ENCODE measurements at regions not wholly inside any gene's neighbourhood (a gene's known extent, or its start where the extent isn't known, plus 50 kb on each side); places are given as distances from the start of the nearest gene placed in this dataset.

- no peak for DNase-seq
- CTCF ChIA-PET: no interaction called here
- 100% methylated on average over 1 of the region's 3 CpGs for WGBS (ENCODE audit: insufficient coverage)
Measured at GRCh38 chr5:17732351-17732923, 98.2 kb downstream of the TAF11L14 start.

GRCh38 chr5:17734011-17734410 lies 99.8 kb downstream of the TAF11L14 start:
- POLR2A ChIA-PET: no interaction called here

More at GRCh38 chr5:17732351-17732923, 98.2 kb downstream of the TAF11L14 start:
- POLR2A ChIA-PET: no interaction called here
- Histone ChIP-seq H3K4me3 (ENCODE audit: control insufficient read depth in 1 of 7, extremely low read depth in 1 of 7, insufficient read depth in 4 of 7, low read depth in 2 of 7, low read length in 6 of 7) (no peak overlapping the region), H3K36me3 (ENCODE audit: control insufficient read depth in 4 of 4, insufficient read depth in 4 of 4, low read length in 3 of 4) (no peaks in the 10 kb centered on the region), H3K9me3 (ENCODE audit: control extremely low read depth in 1 of 5, control insufficient read depth in 4 of 5, insufficient read depth in 2 of 5, low read depth in 1 of 5, low read length in 4 of 5) (no peaks in the 10 kb centered on the region), H3K27me3 (replicated peaks in 2 of 5; ENCODE audit: control insufficient read depth in 4 of 5, insufficient read depth in 5 of 5, low read length in 4 of 5) (no peaks in the 10 kb centered on the region), H3K27ac (ENCODE audit: insufficient read depth in 1 of 2, low read depth in 1 of 2, low read length in 2 of 2, poor library complexity in 1 of 2, severe bottlenecking in 2 of 2) (no peak overlapping the region), H3K4me1 (ENCODE audit: control extremely low read depth in 1 of 4, control insufficient read depth in 4 of 4, insufficient read depth in 4 of 4, low read length in 3 of 4) (peaks cover 0 to 3% (median 0%) of the 10 kb centered on the region in 4 experiments)

GRCh38 chr5:17735761-17736160 lies 101.5 kb downstream of the TAF11L14 start:
- DNase-seq: no peak
- no peak overlapping the region for H3K27ac ChIP-seq (ENCODE audit: insufficient read depth in 1 of 2, low read depth in 1 of 2, low read length in 2 of 2, poor library complexity in 1 of 2, severe bottlenecking in 2 of 2)
- H3K9me3 ChIP-seq (ENCODE audit: control extremely low read depth in 1 of 5, control insufficient read depth in 4 of 5, insufficient read depth in 2 of 5, low read depth in 1 of 5, low read length in 4 of 5): no peaks in the 10 kb centered on the region
- peaks cover 0 to 3% (median 0%) of the 10 kb centered on the region in 4 experiments for H3K4me1 ChIP-seq (ENCODE audit: control extremely low read depth in 1 of 4, control insufficient read depth in 4 of 4, insufficient read depth in 4 of 4, low read length in 3 of 4)
- ChIA-PET CTCF (no interaction called here), POLR2A (no interaction called here)
- no peaks in the 10 kb centered on the region for H3K36me3 ChIP-seq (ENCODE audit: control insufficient read depth in 4 of 4, insufficient read depth in 4 of 4, low read length in 3 of 4)
- WGBS (ENCODE audit: insufficient coverage): 70% methylated on average over 4 of the region's 4 CpGs
- no peaks in the 10 kb centered on the region for H3K27me3 ChIP-seq (replicated peaks in 2 of 5; ENCODE audit: control insufficient read depth in 4 of 5, insufficient read depth in 5 of 5, low read length in 4 of 5)
- H3K4me3 ChIP-seq (ENCODE audit: control insufficient read depth in 1 of 7, extremely low read depth in 1 of 7, insufficient read depth in 4 of 7, low read depth in 2 of 7, low read length in 6 of 7): no peak overlapping the region

More at GRCh38 chr5:17734011-17734410, 99.8 kb downstream of the TAF11L14 start:
- no peak for DNase-seq
- CTCF ChIA-PET: no interaction called here
- no peaks in the 10 kb centered on the region for H3K36me3 ChIP-seq (ENCODE audit: control insufficient read depth in 4 of 4, insufficient read depth in 4 of 4, low read length in 3 of 4)
- WGBS (ENCODE audit: insufficient coverage): no CpG with 5 or more reads among the region's 2 CpGs
- H3K9me3 ChIP-seq (ENCODE audit: control extremely low read depth in 1 of 5, control insufficient read depth in 4 of 5, insufficient read depth in 2 of 5, low read depth in 1 of 5, low read length in 4 of 5): no peaks in the 10 kb centered on the region
- no peaks in the 10 kb centered on the region for H3K27me3 ChIP-seq (replicated peaks in 2 of 5; ENCODE audit: control insufficient read depth in 4 of 5, insufficient read depth in 5 of 5, low read length in 4 of 5)
- no peak overlapping the region for H3K4me3 ChIP-seq (ENCODE audit: control insufficient read depth in 1 of 7, extremely low read depth in 1 of 7, insufficient read depth in 4 of 7, low read depth in 2 of 7, low read length in 6 of 7)
- no peak overlapping the region for H3K27ac ChIP-seq (ENCODE audit: insufficient read depth in 1 of 2, low read depth in 1 of 2, low read length in 2 of 2, poor library complexity in 1 of 2, severe bottlenecking in 2 of 2)
- H3K4me1 ChIP-seq (ENCODE audit: control extremely low read depth in 1 of 4, control insufficient read depth in 4 of 4, insufficient read depth in 4 of 4, low read length in 3 of 4): peaks cover 0 to 3% (median 0%) of the 10 kb centered on the region in 4 experiments

- H3K27ac ChIP-seq (ENCODE audit: insufficient read depth in 1 of 2, low read depth in 1 of 2, low read length in 2 of 2, poor library complexity in 1 of 2, severe bottlenecking in 2 of 2): no peak overlapping the region
Measured at GRCh38 chr5:17737092-17737491, 102.8 kb downstream of the TAF11L14 start.

GRCh38 chr5:17738446-17738845 lies 104.2 kb downstream of the TAF11L14 start:
- Histone ChIP-seq H3K27ac (ENCODE audit: insufficient read depth in 1 of 2, low read depth in 1 of 2, low read length in 2 of 2, poor library complexity in 1 of 2, severe bottlenecking in 2 of 2) (no peak overlapping the region), H3K9me3 (ENCODE audit: control extremely low read depth in 1 of 5, control insufficient read depth in 4 of 5, insufficient read depth in 2 of 5, low read depth in 1 of 5, low read length in 4 of 5) (no peaks in the 10 kb centered on the region), H3K4me1 (ENCODE audit: control extremely low read depth in 1 of 4, control insufficient read depth in 4 of 4, insufficient read depth in 4 of 4, low read length in 3 of 4) (peaks cover 0 to 3% (median 0%) of the 10 kb centered on the region in 4 experiments), H3K36me3 (ENCODE audit: control insufficient read depth in 4 of 4, insufficient read depth in 4 of 4, low read length in 3 of 4) (no peaks in the 10 kb centered on the region), H3K4me3 (ENCODE audit: control insufficient read depth in 1 of 7, extremely low read depth in 1 of 7, insufficient read depth in 4 of 7, low read depth in 2 of 7, low read length in 6 of 7) (no peak overlapping the region), H3K27me3 (replicated peaks in 2 of 5; ENCODE audit: control insufficient read depth in 4 of 5, insufficient read depth in 5 of 5, low read length in 4 of 5) (no peaks in the 10 kb centered on the region)
- WGBS (ENCODE audit: insufficient coverage): 100% methylated on average over 1 of the region's 2 CpGs
- DNase-seq: no peak
- CTCF ChIA-PET: no interaction called here
- POLR2A ChIA-PET: no interaction called here

More at GRCh38 chr5:17737092-17737491, 102.8 kb downstream of the TAF11L14 start:
- WGBS (ENCODE audit: insufficient coverage): 100% methylated on average over 2 of the region's 2 CpGs
- no peak overlapping the region for H3K4me3 ChIP-seq (ENCODE audit: control insufficient read depth in 1 of 7, extremely low read depth in 1 of 7, insufficient read depth in 4 of 7, low read depth in 2 of 7, low read length in 6 of 7)
- ChIA-PET CTCF (no interaction called here), POLR2A (no interaction called here)
- H3K27me3 ChIP-seq (replicated peaks in 2 of 5; ENCODE audit: control insufficient read depth in 4 of 5, insufficient read depth in 5 of 5, low read length in 4 of 5): no peaks in the 10 kb centered on the region
- no peaks in the 10 kb centered on the region for H3K36me3 ChIP-seq (ENCODE audit: control insufficient read depth in 4 of 4, insufficient read depth in 4 of 4, low read length in 3 of 4)
- H3K9me3 ChIP-seq (ENCODE audit: control extremely low read depth in 1 of 5, control insufficient read depth in 4 of 5, insufficient read depth in 2 of 5, low read depth in 1 of 5, low read length in 4 of 5): no peaks in the 10 kb centered on the region
- DNase-seq: no peak
- peaks cover 0 to 3% (median 0%) of the 10 kb centered on the region in 4 experiments for H3K4me1 ChIP-seq (ENCODE audit: control extremely low read depth in 1 of 4, control insufficient read depth in 4 of 4, insufficient read depth in 4 of 4, low read length in 3 of 4)

- Histone ChIP-seq H3K9me3 (ENCODE audit: control extremely low read depth in 1 of 5, control insufficient read depth in 4 of 5, insufficient read depth in 2 of 5, low read depth in 1 of 5, low read length in 4 of 5) (no peaks in the 10 kb centered on the region), H3K36me3 (ENCODE audit: control insufficient read depth in 4 of 4, insufficient read depth in 4 of 4, low read length in 3 of 4) (no peaks in the 10 kb centered on the region), H3K27me3 (replicated peaks in 2 of 5; ENCODE audit: control insufficient read depth in 4 of 5, insufficient read depth in 5 of 5, low read length in 4 of 5) (no peaks in the 10 kb centered on the region), H3K4me1 (ENCODE audit: control extremely low read depth in 1 of 4, control insufficient read depth in 4 of 4, insufficient read depth in 4 of 4, low read length in 3 of 4) (no peaks in the 10 kb centered on the region), H3K27ac (ENCODE audit: insufficient read depth in 1 of 2, low read depth in 1 of 2, low read length in 2 of 2, poor library complexity in 1 of 2, severe bottlenecking in 2 of 2) (no peak overlapping the region), H3K4me3 (ENCODE audit: control insufficient read depth in 1 of 7, extremely low read depth in 1 of 7, insufficient read depth in 4 of 7, low read depth in 2 of 7, low read length in 6 of 7) (no peak overlapping the region)
- no peak for DNase-seq
- 93% methylated on average over 5 of the region's 8 CpGs for WGBS (ENCODE audit: insufficient coverage)
- ChIA-PET CTCF (no interaction called here), POLR2A (no interaction called here)
Measured at GRCh38 chr5:17743580-17744435, 109.5 kb downstream of the TAF11L14 start.

GRCh38 chr5:17748201-17748600 lies 113.9 kb downstream of the TAF11L14 start:
- WGBS (ENCODE audit: insufficient coverage): 86% methylated on average over 1 of the region's 2 CpGs
- Histone ChIP-seq H3K4me3 (ENCODE audit: control insufficient read depth in 1 of 7, extremely low read depth in 1 of 7, insufficient read depth in 4 of 7, low read depth in 2 of 7, low read length in 6 of 7) (no peak overlapping the region), H3K36me3 (ENCODE audit: control insufficient read depth in 4 of 4, insufficient read depth in 4 of 4, low read length in 3 of 4) (no peaks in the 10 kb centered on the region), H3K4me1 (ENCODE audit: control extremely low read depth in 1 of 4, control insufficient read depth in 4 of 4, insufficient read depth in 4 of 4, low read length in 3 of 4) (no peaks in the 10 kb centered on the region), H3K9me3 (ENCODE audit: control extremely low read depth in 1 of 5, control insufficient read depth in 4 of 5, insufficient read depth in 2 of 5, low read depth in 1 of 5, low read length in 4 of 5) (no peaks in the 10 kb centered on the region), H3K27ac (ENCODE audit: insufficient read depth in 1 of 2, low read depth in 1 of 2, low read length in 2 of 2, poor library complexity in 1 of 2, severe bottlenecking in 2 of 2) (no peak overlapping the region), H3K27me3 (replicated peaks in 2 of 5; ENCODE audit: control insufficient read depth in 4 of 5, insufficient read depth in 5 of 5, low read length in 4 of 5) (no peaks in the 10 kb centered on the region)
- no peak for DNase-seq
- POLR2A ChIA-PET: no interaction called here
- CTCF ChIA-PET: interaction anchor here (0.6 kb wide), 1 partner anchor 107 kb away, joined by 3 read pairs; no protein-coding TSS in a partner anchor
